Stomach (tissue), 4 donors: ENCODE measurements at regions not wholly inside any gene's neighbourhood (a gene's known extent, or its start where the extent isn't known, plus 50 kb on each side); places are given as distances from the start of the nearest gene placed in this dataset.

Experiments used
- CTCF ChIP-seq, 7 experiments: fragments of 450-650 bp in 4 of 7; fragments of 200-600 bp in 3 of 7; sonication (generic) in 3 of 7; IDR thresholded peaks; one replicate each; pipeline ENCODE4 v1.5.1; 2016 to 2019; ENCODE audit warnings: antibody characterized with exemption in 7 of 7, control low read depth in 2 of 7, mild to moderate bottlenecking in 1 of 7
- EP300 ChIP-seq: sonication (generic); formaldehyde crosslinking; IDR thresholded peaks from one replicate; pipeline ENCODE4 v1.6.1; 2017; ENCODE audit warnings: antibody characterized with exemption
- POLR2A ChIP-seq, 4 donors: fragments of 450-650 bp; IDR thresholded peaks; one replicate each; pipeline ENCODE4 v1.6.1; 2016; ENCODE audit warnings: antibody characterized with exemption in 4 of 4, control low read depth in 2 of 4, mild to moderate bottlenecking in 1 of 4, moderate library complexity in 1 of 4
- POLR2AphosphoS5 ChIP-seq, 3 donors: sonication (generic); formaldehyde crosslinking; IDR thresholded peaks; one replicate each; pipeline ENCODE4 v1.6.1; 2016; ENCODE audit warnings: antibody characterized with exemption in 3 of 3

GRCh38 chr10:64113375-64113774 lies 592.2 kb downstream of the REEP3 start:
- TF ChIP-seq CTCF (IDR thresholded peaks at IDR 0.05) (no peak), EP300 (no peak), POLR2AphosphoS5 (IDR thresholded peaks at IDR 0.05) (no peak), POLR2A (IDR thresholded peaks at IDR 0.05) (no peak)
